Activated T-helper 17 cell treated with anti-CD3 and anti-CD28 coated beads, Interleukin-2, amount 50 U/mL, for 72 hours (primary cell): ENCODE measurements at regions not wholly inside any gene's neighbourhood (a gene's known extent, or its start where the extent isn't known, plus 50 kb on each side); places are given as distances from the start of the nearest gene placed in this dataset.
"Not testable (repeated sequence)": the region's sequence is repeated elsewhere in the genome, so short reads cannot be mapped to it uniquely, and the experiment has no call there.

ENCODE experiments used
- ATAC-seq: fragments of 150-1000 bp; cut with Tn5 transposase; replicated peaks from 2 replicates; pipeline ENCODE4 v1.10.0; 2021; ENCODE audit warnings: mild to moderate bottlenecking, moderate library complexity
- H3K27ac Mint-ChIP-seq: one replicate; pipeline ENCODE4 v1.8.0; 2022; ENCODE audit warnings: mixed read lengths
- H3K27me3 Mint-ChIP-seq: one replicate; pipeline ENCODE4 v1.8.0; 2022; ENCODE audit warnings: mixed read lengths
- H3K36me3 Mint-ChIP-seq: one replicate; pipeline ENCODE4 v1.8.0; 2022; ENCODE audit warnings: low read depth, mild to moderate bottlenecking, mixed read lengths
- H3K4me1 Mint-ChIP-seq: one replicate; pipeline ENCODE4 v1.8.0; 2022; ENCODE audit warnings: mixed read lengths
- H3K4me3 Mint-ChIP-seq: one replicate; pipeline ENCODE4 v1.8.0; 2022; ENCODE audit warnings: mild to moderate bottlenecking, mixed read lengths
- H3K9me3 Mint-ChIP-seq: one replicate; pipeline ENCODE4 v1.8.0; 2022; ENCODE audit warnings: mixed read lengths

GRCh38 chr2:160784034-160784433 lies 290.4 kb upstream of the RBMS1 start:
- Mint-ChIP-seq H3K27ac (no peak overlapping the region), H3K36me3 (no peaks in the 10 kb centered on the region), H3K27me3 (no peaks in the 10 kb centered on the region), H3K4me1 (no peaks in the 10 kb centered on the region), H3K4me3 (no peak overlapping the region), H3K9me3 (peaks cover 8% of the 10 kb centered on the region)
- no peak for ATAC-seq

- no peak overlapping the region for H3K4me3 Mint-ChIP-seq
- no peaks in the 10 kb centered on the region for H3K27me3 Mint-ChIP-seq
- no peaks in the 10 kb centered on the region for H3K9me3 Mint-ChIP-seq
- no peak for ATAC-seq
- H3K27ac Mint-ChIP-seq: no peak overlapping the region
- no peaks in the 10 kb centered on the region for H3K36me3 Mint-ChIP-seq
- peaks cover 5% of the 10 kb centered on the region for H3K4me1 Mint-ChIP-seq
Measured at GRCh38 chr2:160790738-160791137, 297.1 kb upstream of the RBMS1 start.

GRCh38 chr2:160791884-160792283 lies 298.3 kb upstream of the RBMS1 start:
- Mint-ChIP-seq H3K4me1 (peaks cover 5% of the 10 kb centered on the region), H3K9me3 (no peaks in the 10 kb centered on the region), H3K27ac (no peak overlapping the region), H3K27me3 (no peaks in the 10 kb centered on the region), H3K4me3 (no peak overlapping the region), H3K36me3 (no peaks in the 10 kb centered on the region)
- no peak for ATAC-seq

- Mint-ChIP-seq H3K36me3 (no peaks in the 10 kb centered on the region), H3K9me3 (peaks cover 4% of the 10 kb centered on the region), H3K27ac (no peak overlapping the region), H3K27me3 (no peaks in the 10 kb centered on the region), H3K4me3 (no peak overlapping the region), H3K4me1 (peaks cover 5% of the 10 kb centered on the region)
- ATAC-seq: no peak
Measured at GRCh38 chr2:160792837-160793236, 299.2 kb upstream of the RBMS1 start.

- Mint-ChIP-seq H3K4me3 (no peak overlapping the region), H3K27ac (no peak overlapping the region), H3K36me3 (no peaks in the 10 kb centered on the region), H3K9me3 (peaks cover 4% of the 10 kb centered on the region), H3K27me3 (no peaks in the 10 kb centered on the region), H3K4me1 (peaks cover 5% of the 10 kb centered on the region)
- no peak for ATAC-seq
Measured at GRCh38 chr2:160794926-160795325, 301.3 kb upstream of the RBMS1 start.

- Mint-ChIP-seq H3K9me3 (peaks cover 6% of the 10 kb centered on the region), H3K27me3 (no peaks in the 10 kb centered on the region), H3K4me1 (no peaks in the 10 kb centered on the region), H3K36me3 (no peaks in the 10 kb centered on the region), H3K27ac (no peak overlapping the region), H3K4me3 (no peak overlapping the region)
- no peak for ATAC-seq
Measured at GRCh38 chr2:160803881-160804280, 310.3 kb upstream of the RBMS1 start.

- H3K27me3 Mint-ChIP-seq: no peaks in the 10 kb centered on the region
- no peak overlapping the region for H3K27ac Mint-ChIP-seq
- no peaks in the 10 kb centered on the region for H3K36me3 Mint-ChIP-seq
- peaks cover 4% of the 10 kb centered on the region for H3K9me3 Mint-ChIP-seq
- H3K4me1 Mint-ChIP-seq: no peaks in the 10 kb centered on the region
- ATAC-seq: no peak
- no peak overlapping the region for H3K4me3 Mint-ChIP-seq
Measured at GRCh38 chr2:160810406-160810805, 316.8 kb upstream of the RBMS1 start.

- no peak for ATAC-seq
- no peaks in the 10 kb centered on the region for H3K4me1 Mint-ChIP-seq
- H3K4me3 Mint-ChIP-seq: no peak overlapping the region
- H3K27me3 Mint-ChIP-seq: no peaks in the 10 kb centered on the region
- no peaks in the 10 kb centered on the region for H3K9me3 Mint-ChIP-seq
- no peak overlapping the region for H3K27ac Mint-ChIP-seq
- no peaks in the 10 kb centered on the region for H3K36me3 Mint-ChIP-seq
Measured at GRCh38 chr2:160812830-160813505, 319.4 kb upstream of the RBMS1 start.

GRCh38 chr2:160813506-160813858 lies 319.9 kb upstream of the RBMS1 start:
- no peak for ATAC-seq
- Mint-ChIP-seq H3K27me3 (no peaks in the 10 kb centered on the region), H3K4me3 (no peak overlapping the region), H3K36me3 (no peaks in the 10 kb centered on the region), H3K9me3 (no peaks in the 10 kb centered on the region), H3K4me1 (no peaks in the 10 kb centered on the region), H3K27ac (no peak overlapping the region)

GRCh38 chr2:160816916-160817499 lies 323.4 kb upstream of the RBMS1 start:
- H3K4me1 Mint-ChIP-seq: no peaks in the 10 kb centered on the region
- H3K27me3 Mint-ChIP-seq: no peaks in the 10 kb centered on the region
- no peak overlapping the region for H3K4me3 Mint-ChIP-seq
- no peak overlapping the region for H3K27ac Mint-ChIP-seq
- peaks cover 3% of the 10 kb centered on the region for H3K9me3 Mint-ChIP-seq
- no peaks in the 10 kb centered on the region for H3K36me3 Mint-ChIP-seq
- no peak for ATAC-seq

- Mint-ChIP-seq H3K27me3 (no peaks in the 10 kb centered on the region), H3K9me3 (peaks cover 25% of the 10 kb centered on the region), H3K4me3 (no peak overlapping the region), H3K36me3 (no peaks in the 10 kb centered on the region), H3K4me1 (no peaks in the 10 kb centered on the region), H3K27ac (no peak overlapping the region)
- no peak for ATAC-seq
Measured at GRCh38 chr2:160820691-160821090, 327.1 kb upstream of the RBMS1 start.

- H3K4me3 Mint-ChIP-seq: no peak overlapping the region
- H3K9me3 Mint-ChIP-seq: peaks cover 34% of the 10 kb centered on the region
- H3K36me3 Mint-ChIP-seq: no peaks in the 10 kb centered on the region
- ATAC-seq: no peak
- no peak overlapping the region for H3K27ac Mint-ChIP-seq
- no peaks in the 10 kb centered on the region for H3K4me1 Mint-ChIP-seq
- no peaks in the 10 kb centered on the region for H3K27me3 Mint-ChIP-seq
Measured at GRCh38 chr2:160822006-160822405, 328.4 kb upstream of the RBMS1 start.

- no peaks in the 10 kb centered on the region for H3K4me1 Mint-ChIP-seq
- H3K27me3 Mint-ChIP-seq: peaks cover 7% of the 10 kb centered on the region
- H3K36me3 Mint-ChIP-seq: no peaks in the 10 kb centered on the region
- H3K4me3 Mint-ChIP-seq: no peak overlapping the region
- H3K9me3 Mint-ChIP-seq: peaks cover 35% of the 10 kb centered on the region
- no peak overlapping the region for H3K27ac Mint-ChIP-seq
- ATAC-seq: no peak
Measured at GRCh38 chr2:160825433-160825832, 331.8 kb upstream of the RBMS1 start.

GRCh38 chr2:160826496-160826895 lies 332.9 kb upstream of the RBMS1 start:
- H3K27me3 Mint-ChIP-seq: peaks cover 9% of the 10 kb centered on the region
- no peaks in the 10 kb centered on the region for H3K4me1 Mint-ChIP-seq
- H3K9me3 Mint-ChIP-seq: peaks cover 35% of the 10 kb centered on the region
- no peak overlapping the region for H3K27ac Mint-ChIP-seq
- ATAC-seq: no peak
- H3K4me3 Mint-ChIP-seq: no peak overlapping the region
- no peaks in the 10 kb centered on the region for H3K36me3 Mint-ChIP-seq

- H3K4me3 Mint-ChIP-seq: no peak overlapping the region
- peaks cover 30% of the 10 kb centered on the region for H3K9me3 Mint-ChIP-seq
- no peaks in the 10 kb centered on the region for H3K4me1 Mint-ChIP-seq
- peaks cover 9% of the 10 kb centered on the region for H3K27me3 Mint-ChIP-seq
- ATAC-seq: no peak
- H3K36me3 Mint-ChIP-seq: no peaks in the 10 kb centered on the region
- H3K27ac Mint-ChIP-seq: no peak overlapping the region
Measured at GRCh38 chr2:160828076-160828475, 332.2 kb upstream of the TANK start.

- H3K27ac Mint-ChIP-seq, H3K4me3 Mint-ChIP-seq, H3K9me3 Mint-ChIP-seq, H3K4me1 Mint-ChIP-seq, ATAC-seq, H3K36me3 Mint-ChIP-seq: not testable (repeated sequence)
- H3K27me3 Mint-ChIP-seq: peaks cover 24% of the 10 kb centered on the region
Measured at GRCh38 chr2:160832381-160832780, 327.8 kb upstream of the TANK start.
